Left kidney (tissue), 1 donor: ENCODE measurements at regions not wholly inside any gene's neighbourhood (a gene's known extent, or its start where the extent isn't known, plus 50 kb on each side); places are given as distances from the start of the nearest gene placed in this dataset.
"Not testable (repeated sequence)": the region's sequence is repeated elsewhere in the genome, so short reads cannot be mapped to it uniquely, and the experiment has no call there.

Experiments used
- DNase-seq: peaks from one replicate; pipeline ENCODE4 v3.0.0-alpha.2; 2013

DNA sequence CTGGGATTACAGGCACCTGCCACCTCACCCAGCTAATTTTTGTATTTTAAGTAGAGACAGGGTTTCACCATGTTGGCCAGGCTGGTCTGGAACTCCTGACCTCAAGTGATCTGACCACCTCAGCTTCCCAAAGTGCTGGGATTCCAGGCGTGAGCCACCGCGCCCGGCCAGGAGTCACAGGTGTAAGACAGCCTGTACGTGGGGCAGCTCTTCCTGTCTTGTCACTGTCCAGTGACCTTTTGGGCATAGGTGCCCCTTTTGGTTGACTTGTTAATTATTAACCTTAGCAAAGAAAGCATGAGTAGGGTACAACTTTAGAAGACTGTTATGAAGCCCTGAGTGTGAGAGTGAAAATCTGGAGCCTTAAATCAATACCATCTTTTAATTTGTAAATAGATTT, 703.7 kb upstream of the SOX11 start:
- DNase-seq = not testable (repeated sequence)

DNA sequence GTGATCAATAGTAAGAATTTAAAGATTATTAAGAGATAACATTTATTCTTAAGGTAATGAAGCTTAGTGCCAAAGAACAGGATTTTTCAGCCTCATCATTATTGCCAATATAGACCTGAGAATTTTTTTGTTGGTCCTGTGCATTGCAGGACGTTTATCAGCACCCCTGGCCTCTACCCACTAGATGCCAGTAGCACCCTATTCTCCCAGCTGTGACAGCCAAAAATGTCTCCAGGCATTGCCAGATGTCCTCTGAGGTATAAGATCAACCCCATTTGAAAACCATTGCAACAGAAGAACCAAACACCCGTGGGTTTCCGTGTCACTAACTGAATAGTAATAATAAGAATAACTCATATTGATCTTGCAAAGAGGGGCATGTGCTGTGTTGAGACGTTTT, 700.0 kb upstream of the SOX11 start:
- DNase-seq = no peak

DNA sequence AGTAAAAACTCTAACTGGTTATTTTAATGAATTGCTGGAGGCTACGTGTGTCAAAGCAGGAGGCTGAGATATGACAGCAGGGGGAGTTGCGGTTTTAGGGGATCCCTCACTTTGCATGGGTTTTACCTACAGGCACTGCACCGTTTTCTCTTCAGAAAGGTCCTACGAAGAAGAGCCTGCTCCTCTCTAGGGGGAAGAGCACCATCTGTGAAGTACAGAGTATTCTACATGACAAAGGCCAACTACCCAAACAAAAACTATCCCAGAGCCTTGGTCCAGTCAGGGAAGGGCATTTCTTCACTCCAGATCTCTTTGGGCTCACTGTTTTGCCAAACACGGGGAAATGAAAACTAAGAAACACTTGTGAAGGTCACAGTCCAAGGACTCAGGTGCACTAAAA, 696.7 kb upstream of the SOX11 start:
- DNase-seq = no peak

DNA sequence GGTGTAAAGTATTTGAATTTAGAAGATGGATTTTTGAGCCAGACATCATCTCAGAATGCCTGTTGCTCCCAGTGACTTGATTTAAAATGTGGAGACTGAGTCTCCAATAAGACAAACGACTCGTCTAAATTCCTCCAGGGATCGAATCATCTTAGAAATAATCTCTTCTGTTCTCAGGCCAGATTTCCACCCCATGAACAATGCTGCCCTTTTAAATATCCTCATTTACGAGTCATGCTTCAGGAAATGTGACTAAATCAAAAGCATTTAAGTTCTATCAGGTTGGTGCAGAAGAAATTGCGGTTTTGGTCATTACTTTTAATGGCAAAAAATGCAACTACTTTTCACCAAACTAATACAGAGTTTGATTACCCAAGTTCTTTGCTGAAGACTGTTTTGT, 684.6 kb upstream of the SOX11 start:
- DNase-seq = no peak

DNA sequence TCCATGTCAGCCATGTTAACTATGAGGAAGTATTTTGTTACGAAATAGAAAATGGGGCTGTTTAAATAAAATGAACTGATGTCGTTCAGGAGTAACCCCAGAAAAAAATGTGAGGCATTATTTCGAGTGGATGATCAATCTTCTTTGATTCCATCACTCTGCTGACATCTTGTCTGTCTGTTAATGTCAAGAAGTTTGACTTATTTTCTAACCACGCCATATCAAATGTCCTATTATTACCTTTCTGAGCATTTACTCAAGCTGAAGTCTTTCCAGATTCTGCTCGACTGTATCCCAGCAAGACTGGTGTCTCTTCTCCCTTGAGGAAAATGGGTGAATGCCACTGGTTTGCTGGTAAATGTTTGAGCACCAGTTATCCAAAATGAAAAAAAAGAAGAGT, 672.9 kb upstream of the SOX11 start:
- DNase-seq = no peak

DNA sequence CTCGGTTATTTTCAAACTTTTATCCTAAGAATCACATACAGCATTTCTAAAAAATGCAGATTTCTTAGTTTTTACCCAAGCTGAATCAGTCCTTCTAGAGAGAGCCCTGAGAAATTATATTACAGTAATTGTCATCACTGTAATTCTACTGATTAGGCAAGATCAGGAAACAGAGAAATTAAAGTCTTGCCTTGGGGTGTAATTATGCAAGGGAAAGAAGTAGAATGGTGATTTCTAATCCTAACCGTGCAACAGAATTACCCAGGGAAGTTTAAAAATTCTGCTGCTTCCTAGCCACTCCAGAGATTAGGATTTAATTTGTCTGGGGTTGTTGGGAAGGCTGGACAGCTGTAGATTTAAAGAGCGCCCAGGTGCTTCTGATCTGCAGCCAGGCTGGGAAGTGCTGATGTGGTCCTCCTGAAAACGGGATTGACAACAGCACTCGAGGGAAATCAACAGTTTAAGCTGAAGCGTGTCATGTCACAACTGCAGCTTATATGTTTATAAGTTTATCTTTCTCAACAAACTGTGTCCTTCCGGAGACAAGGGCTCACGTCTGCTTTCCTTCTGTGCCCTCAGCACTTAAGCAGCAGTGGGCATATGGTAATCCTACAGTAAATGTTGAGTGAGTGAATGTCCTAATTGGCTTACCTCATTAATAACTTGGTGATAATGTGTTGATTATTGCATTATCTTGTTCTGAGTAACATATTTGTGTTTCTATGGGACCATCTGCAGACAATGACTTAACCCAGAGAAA, 671.9 kb upstream of the SOX11 start:
- DNase-seq = no peak

DNA sequence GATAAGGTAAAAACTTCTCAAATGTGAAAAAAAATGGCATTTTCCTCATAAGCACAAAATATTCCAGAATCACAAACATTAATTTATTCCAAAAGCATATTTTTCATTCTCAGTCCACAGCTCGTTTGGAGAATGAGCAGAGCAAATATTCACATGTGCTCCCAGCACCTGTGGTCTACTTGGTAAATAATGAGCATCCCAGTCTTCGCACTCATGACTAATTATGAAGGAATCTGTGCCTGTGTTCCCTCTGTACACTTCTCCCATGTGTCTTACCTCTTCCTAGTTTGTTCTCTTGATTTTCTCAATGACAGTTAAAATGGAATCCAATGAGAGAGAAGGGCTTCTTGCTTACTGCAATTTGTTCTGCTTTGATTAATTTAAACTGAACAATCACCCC, 671.0 kb upstream of the SOX11 start:
- DNase-seq = no peak

DNA sequence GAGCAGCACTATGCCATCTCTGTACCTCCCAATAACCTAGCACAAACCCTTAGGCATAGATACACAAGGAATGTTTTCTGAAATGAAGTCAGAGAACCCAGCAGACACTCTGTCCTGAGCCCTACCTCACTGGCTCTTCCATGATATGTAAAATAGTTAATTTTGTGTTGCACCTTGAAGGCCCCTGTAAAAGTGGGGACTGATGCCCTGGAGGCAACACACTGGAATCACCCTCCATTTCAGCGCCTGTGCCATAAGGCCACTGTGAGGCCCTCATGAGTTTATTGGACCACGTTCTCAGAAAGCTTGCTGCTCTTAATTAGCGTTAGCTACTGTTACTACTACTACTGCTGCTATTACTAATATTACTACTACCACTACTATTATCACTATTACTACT, 670.1 kb upstream of the SOX11 start:
- no peak for DNase-seq

DNA sequence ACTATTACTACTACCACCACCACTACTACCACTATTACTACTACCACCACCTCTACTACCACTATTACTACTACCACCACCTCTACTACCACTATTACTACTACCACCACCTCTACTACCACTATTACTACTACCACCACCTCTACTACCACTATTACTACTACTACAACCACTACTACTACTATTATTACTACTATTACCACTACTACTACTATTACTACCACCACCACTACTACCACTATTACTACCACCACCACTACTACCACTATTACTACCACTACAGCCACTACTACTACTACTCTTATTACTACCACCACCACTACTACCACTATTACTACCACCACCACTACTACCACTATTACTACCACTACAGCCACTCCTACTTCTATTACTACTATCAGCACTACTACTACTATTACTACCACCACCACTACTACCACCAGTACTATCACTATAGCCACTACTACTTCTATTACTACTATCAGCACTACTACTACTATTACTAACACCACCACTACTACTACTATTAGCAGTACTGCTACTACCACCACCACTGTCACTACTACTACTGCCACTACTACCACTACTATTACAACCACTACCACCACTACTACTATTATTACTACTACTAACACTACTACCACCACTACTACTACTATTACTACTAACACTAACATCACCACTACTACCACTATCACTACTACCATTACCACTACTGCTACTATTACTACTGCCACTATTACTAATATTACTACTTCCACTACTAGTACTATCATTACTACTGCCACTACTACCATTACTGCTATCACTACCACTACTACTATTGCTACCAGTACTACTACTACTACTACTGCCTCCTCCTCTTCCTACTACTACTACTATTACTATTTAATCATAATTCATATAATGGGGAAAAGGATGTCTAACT, 669.2 kb upstream of the SOX11 start:
- DNase-seq = not testable (repeated sequence)

DNA sequence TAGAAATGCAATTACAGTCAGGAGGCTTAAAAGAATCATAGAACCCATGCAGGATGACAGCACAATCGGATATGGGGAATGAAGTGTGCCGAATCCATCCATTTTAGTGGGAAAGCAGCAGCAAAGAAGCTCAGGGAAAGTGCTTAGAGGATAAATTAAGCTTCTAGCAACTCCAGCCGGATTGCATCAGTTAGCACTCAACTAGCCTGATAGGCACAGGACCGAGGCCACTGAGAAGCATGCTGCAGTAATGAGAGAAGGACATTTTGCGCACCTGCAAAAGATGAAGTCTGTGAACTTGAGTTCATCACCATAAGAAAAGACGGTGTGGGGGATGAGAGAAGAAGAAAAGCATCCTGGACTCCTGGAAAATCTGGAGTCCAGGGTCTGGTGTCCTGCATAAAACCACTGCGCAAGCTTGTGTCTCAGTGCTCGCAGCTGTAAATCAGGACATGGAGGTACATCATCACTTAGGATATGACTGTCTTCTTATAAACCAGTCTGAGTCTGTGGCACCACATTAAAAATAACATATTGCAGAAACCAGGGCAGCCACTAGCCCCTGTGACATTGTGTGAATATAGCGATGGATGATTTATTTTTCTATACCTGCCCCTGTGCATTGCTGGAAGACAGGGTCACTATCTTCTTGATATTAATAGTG, 665.5 kb upstream of the SOX11 start:
- DNase-seq = no peak

DNA sequence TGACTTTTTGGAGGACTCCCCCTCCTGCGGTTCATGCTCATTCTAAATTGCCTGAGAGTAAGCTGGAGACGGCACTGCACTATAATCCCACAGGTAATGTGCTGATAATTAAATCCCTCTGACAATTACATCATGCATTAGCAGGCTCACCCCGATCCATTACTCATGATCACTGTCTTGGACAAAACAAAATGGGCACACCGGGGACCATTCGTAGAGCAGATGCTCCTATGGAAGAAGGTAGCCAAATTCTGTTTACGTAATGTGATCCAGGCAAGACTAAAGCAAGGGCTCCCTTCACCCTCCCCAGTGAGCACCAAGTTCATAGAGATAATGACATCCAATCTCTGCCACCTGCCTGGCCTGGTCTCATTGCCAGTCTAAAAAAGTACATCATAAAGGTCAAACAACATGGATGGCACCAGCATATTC, 657.1 kb upstream of the SOX11 start:
- DNase-seq = no peak

DNA sequence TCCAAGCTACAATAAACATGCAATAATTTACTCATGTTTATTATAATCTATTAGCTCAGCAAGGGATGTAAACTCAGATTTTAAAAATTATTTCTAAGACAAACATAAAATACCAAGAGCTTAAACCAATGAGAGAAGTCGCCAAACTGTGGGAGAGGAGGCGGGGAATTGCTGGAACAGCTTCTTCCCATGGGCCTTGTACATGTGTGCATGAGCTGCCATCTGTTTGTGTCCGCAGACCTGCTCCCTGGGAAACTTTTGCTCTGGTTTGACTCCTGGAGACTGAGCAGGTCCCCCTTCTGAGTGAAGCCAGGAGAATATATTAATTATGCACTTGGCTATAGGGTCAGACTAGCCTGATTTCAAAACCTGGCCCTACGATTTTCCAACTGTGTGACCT, 655.9 kb upstream of the SOX11 start:
- DNase-seq = no peak

DNA sequence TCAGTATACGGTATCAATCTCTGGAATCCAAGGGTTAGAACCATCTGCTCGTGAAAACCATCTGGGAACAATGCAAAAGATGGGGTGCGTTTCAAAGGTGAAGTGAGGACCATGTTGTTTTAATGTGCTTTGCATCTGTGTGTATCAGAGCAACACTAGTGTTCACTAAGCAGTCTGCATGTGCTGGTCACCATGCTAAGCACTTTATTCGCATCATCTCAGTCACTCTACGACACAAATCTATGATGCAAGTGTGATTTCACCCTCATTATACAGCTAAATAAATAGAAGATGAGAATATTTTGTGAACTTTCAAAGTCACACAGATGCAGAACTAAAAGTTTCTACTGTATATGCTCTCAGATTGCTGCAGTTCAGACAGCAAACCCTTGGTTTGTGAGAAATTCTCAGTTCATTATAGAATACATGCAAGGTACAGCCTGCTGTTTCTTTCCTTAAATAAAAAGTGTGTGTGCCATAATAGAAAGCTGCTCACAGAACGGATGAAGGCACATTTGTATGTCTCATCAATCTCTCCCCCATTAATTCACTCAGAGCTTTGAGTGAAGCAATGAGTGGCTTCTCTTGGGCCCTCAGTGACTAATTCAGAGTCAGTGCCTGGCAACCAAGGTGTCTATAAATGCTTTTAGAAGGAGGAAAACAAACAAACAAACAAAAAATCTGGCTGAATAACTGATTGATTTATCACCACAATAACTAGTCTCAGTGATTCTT, 652.8 kb upstream of the SOX11 start:
- no peak for DNase-seq

DNA sequence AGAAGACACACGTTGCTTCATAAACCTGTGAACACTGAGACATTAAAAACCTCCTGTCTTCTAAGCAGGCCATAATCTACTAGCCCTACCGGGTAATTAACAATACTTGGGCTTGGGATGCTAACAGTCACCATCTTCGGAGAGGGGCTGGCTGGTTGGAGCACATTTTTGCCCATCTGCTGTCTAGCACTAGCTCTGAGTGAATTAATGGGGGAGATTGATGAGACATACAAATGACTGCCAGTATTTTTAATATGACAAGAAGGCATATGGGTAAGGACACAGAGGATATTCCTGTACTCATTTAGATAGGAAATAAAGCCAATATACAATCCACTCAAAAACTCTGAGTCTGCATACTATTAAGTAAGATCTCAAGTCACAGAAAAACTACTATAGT, 651.6 kb upstream of the SOX11 start:
- no peak for DNase-seq

DNA sequence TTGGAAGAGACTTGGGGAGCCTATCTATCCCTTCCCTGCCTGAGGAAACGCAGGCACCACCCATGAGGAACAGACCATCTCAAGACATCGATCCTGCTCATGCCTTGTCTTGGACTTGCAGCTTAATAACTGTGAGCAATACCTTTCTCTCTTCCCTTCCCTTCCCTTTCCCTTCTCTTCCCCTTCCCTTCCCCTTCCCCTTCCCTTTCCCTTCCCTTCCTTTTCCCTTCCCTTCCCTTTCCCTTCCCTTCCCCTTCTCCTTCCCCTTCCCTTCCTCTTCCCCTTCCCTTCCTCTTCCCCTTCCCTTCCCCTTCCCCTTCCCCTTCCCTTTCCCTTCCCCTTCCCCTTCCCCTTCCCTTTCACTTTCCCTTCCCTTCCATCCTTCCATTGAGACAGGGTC, 650.7 kb upstream of the SOX11 start:
- no peak for DNase-seq

DNA sequence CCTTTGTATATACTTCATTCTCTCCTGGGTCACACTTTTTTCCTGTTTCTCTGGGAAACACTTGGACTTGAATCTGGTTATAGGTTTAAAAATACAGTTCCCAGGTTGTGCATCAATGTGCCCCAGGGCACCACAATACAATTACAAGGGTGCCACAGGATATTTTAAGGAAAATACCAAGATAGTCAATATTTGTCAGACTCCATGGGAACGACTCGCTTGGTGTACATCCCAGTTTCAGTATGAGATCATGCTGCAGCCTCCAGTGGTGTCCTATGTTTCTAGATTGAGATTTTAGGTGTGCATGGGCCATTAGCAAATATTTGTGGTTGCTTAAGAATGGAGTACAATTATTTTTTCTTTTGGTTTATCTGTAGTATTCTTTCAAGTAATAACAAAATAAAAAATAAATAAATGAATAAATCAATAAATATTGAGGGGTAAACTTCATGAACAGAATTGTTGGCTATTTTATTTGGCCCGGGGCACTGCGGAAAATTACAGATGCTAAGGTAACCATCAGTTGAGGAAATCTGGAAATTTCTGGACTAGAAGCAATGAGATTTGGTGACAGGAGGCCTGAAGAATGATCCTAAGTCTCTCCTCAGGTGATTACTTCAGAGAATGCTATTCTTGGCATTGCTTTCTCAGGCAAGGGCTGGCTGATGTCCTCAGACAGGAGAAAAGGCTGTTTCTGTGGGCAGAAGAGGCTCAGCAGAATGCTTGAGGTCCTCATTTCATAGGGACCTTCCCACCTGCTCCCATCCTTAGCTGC, 649.3 kb upstream of the SOX11 start:
- DNase-seq = no peak

DNA sequence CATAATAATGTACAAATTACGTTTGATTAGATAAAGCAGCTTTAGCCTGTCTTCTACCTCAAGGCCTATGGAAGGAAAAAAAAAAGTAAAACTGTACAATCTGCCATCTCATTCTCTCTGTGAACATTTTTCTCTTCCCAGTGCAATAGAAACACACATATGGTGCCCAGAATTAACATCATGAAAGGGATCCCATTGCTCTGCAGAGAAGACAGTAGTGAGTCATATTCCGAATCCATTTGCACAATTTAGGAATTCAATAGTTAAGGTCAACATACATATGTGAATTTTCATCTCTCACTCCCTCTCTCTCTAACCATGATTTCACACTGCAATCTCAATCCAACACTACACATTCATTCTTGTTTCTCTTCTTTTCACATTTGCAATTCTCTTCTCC, 640.9 kb upstream of the SOX11 start:
- no peak for DNase-seq

DNA sequence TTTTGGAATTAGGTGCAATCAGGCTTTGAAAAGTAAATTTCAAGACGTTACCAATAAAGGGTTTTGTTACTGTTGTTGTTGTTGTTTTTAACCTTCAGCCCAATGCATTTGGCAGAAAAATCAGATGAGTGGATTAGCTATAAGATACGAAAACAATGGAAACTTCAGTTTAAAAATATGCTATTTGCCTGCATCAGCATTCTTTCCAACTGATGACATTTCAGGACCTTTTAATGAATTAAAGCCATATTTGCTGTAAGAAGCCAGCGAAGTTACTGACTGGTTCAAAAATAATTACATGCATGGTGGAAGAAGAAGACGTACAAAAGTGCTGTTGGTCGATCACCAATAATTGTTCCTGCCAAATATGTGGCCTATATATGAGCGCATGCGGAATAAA, 639.3 kb upstream of the SOX11 start:
- DNase-seq = no peak

DNA sequence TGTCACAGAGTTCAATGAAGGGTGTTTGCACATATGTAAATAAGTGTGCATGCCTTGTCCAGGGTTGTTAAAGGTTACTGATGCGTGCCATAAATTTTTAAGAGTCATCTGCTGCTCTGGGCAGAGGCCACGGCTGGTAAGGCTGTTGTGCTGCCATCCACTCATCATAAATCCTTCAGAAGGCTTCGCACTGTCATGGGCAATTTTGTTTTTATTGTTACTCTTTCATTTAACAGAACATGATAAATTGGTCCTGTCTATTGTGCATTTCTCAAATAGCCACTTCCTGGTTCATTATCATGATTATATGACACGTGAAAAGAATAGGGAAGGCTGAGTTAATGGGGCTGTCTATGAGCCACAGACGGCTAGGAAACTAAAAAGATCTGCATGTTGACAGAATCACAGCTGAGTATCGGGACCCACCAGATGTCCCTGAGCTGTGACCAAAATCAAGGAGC, 634.3 kb upstream of the SOX11 start:
- no peak for DNase-seq

DNA sequence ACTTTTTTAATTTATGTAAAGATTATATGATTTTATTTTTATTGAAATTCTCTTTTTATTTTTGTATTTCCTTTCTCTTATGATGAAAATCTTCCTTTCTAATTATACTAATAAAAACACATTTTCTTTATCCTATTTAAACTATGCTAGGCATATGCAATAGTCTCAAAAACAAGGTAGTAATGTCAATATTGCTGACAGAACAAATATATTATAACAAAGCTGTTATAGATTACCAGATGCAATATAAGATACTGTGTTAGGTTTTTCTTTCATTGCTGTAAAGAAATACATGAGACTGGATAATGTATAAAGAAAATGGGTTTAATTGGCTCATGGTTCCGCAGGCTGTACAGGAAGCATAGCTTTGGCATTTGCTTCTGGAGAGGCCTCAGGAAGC, 631.2 kb upstream of the SOX11 start:
- no peak for DNase-seq

DNA sequence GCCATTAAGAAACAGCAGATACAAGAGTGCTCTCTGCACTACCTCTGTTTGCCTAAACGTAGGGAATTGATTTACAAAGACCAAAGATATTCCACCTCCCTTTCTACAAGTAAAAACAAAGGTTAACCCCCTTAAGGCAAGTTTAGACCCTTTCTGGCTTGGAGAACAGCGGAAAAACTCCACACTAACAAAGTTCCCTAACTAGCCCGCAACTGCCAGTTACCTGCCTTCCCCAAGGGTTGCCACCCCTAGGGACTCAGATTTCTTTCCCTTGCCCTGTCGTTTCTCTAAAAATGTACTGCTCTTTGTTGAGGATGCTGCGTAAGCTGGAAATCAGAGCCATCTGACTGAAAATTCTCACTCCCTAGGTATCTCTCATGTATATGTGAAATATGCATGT, 627.5 kb upstream of the SOX11 start:
- no peak for DNase-seq
